ENCODE measurements at regions not wholly inside any gene's neighbourhood (a gene's known extent, or its start where the extent isn't known, plus 50 kb on each side); places are given as distances from the start of the nearest gene placed in this dataset.
A peak's percentile ranks its signal among the peaks of the same experiment; 100 is the strongest.

GRCh38 chr2:41847744-41848441, 199.9 kb upstream of the PKDCC start:
- peak; percentile 89 for DNase-seq (ENCODE audit: low read depth)
- no peak overlapping the region for H3K4me3 ChIP-seq (ENCODE audit: low read depth, low read length)
- TF ChIP-seq CTCF (IDR thresholded peaks at IDR 0.05; ENCODE audit: insufficient read depth, low read depth, low read length), result no peak

GRCh38 chr2:41851554-41851953, 196.3 kb upstream of the PKDCC start:
- no peak overlapping the region for H3K4me3 ChIP-seq (ENCODE audit: low read depth, low read length)
- no peak for TF ChIP-seq CTCF (IDR thresholded peaks at IDR 0.05; ENCODE audit: insufficient read depth, low read depth, low read length)
- no peak for DNase-seq (ENCODE audit: low read depth)

GRCh38 chr2:41853427-41854191, 194.2 kb upstream of the PKDCC start:
- peak; percentile 75 for DNase-seq (ENCODE audit: low read depth)

GRCh38 chr2:41854227-41854626, 193.6 kb upstream of the PKDCC start:
- no peak for DNase-seq (ENCODE audit: low read depth)
- no peak for TF ChIP-seq CTCF (IDR thresholded peaks at IDR 0.05; ENCODE audit: insufficient read depth, low read depth, low read length)

More at GRCh38 chr2:41853427-41854191, 194.2 kb upstream of the PKDCC start:
- H3K4me3 ChIP-seq (ENCODE audit: low read depth, low read length), result no peak overlapping the region
- peak; percentile 69 for TF ChIP-seq CTCF (IDR thresholded peaks at IDR 0.05; ENCODE audit: insufficient read depth, low read depth, low read length)

GRCh38 chr2:41856946-41857345, 190.9 kb upstream of the PKDCC start:
- no peak for DNase-seq (ENCODE audit: low read depth)
- H3K4me3 ChIP-seq (ENCODE audit: low read depth, low read length), result no peak overlapping the region
- no peak for TF ChIP-seq CTCF (IDR thresholded peaks at IDR 0.05; ENCODE audit: insufficient read depth, low read depth, low read length)

More at GRCh38 chr2:41854227-41854626, 193.6 kb upstream of the PKDCC start:
- no peak overlapping the region for H3K4me3 ChIP-seq (ENCODE audit: low read depth, low read length)

- DNase-seq (ENCODE audit: low read depth), result peak; percentile 48
- no peak overlapping the region for H3K4me3 ChIP-seq (ENCODE audit: low read depth, low read length)
- TF ChIP-seq CTCF (IDR thresholded peaks at IDR 0.05; ENCODE audit: insufficient read depth, low read depth, low read length), result no peak
Measured at GRCh38 chr2:41859615-41860514, 188.0 kb upstream of the PKDCC start.

Data from fibroblast of villous mesenchyme (primary cell).